OCI-LY7 (cell line): ENCODE measurements at regions not wholly inside any gene's neighbourhood (a gene's known extent, or its start where the extent isn't known, plus 50 kb on each side); places are given as distances from the start of the nearest gene placed in this dataset.

ENCODE experiments used
- CTCF ChIP-seq: fragments of 200-600 bp; sonication (generic); conservative IDR thresholded peaks from 2 replicates; pipeline ENCODE4 v1.5.1; 2014; ENCODE audit warnings: mild to moderate bottlenecking, antibody characterized with exemption, low read length, moderate library complexity, mixed read lengths
- EZH2phosphoT487 ChIP-seq: fragments of 200-600 bp; sonication (generic); IDR thresholded peaks from 2 replicates; pipeline ENCODE4 v1.6.1; 2018; ENCODE audit warnings: low read depth, borderline replicate concordance, mild to moderate bottlenecking, mixed run types, antibody characterized with exemption, low read length, moderate library complexity, mixed read lengths

- TF ChIP-seq EZH2phosphoT487 = no peak
- TF ChIP-seq CTCF = no peak
These were observed 56.9 kb upstream of the LRP8 start for GRCh38 chr1:53384796-53385195.
